ENCODE measurements at regions not wholly inside any gene's neighbourhood (a gene's known extent, or its start where the extent isn't known, plus 50 kb on each side); places are given as distances from the start of the nearest gene placed in this dataset.

DNA sequence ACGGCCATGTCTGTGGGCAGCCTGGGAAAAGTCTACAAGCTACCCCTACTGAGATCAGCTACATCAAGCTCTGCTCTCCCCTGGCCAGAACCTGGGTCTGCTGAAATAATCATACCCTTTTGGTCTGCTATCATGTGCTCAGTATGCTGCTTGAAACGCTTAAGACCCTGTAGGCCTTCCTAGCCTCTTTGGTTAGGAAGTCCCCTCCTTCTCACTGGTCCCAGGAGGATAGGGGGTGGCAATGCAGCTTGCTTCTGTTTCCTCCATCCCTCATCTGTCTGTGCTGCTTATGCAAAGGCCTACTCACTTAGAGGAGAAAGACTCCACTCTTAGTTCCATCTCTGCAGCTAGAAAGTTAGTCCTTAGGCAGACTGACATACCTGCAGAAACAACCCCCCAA is 118.2 kb upstream of the RASGRP1 start:
- H3K9me2 ChIP-seq (ENCODE audit: insufficient read depth, low read length) = no peaks in the 10 kb centered on the region
- POLR2A ChIA-PET = interaction anchor here (0.5 to 1.5 kb wide), 6 partner anchors 10 to 228 kb away, joined by 3 to 11 read pairs (median 4); partner anchors contain the start of genes FAM98B and RASGRP1
- no peaks in the 10 kb centered on the region for H3K9me3 ChIP-seq (ENCODE audit: low read length)
- TF ChIP-seq, protein P1, sequence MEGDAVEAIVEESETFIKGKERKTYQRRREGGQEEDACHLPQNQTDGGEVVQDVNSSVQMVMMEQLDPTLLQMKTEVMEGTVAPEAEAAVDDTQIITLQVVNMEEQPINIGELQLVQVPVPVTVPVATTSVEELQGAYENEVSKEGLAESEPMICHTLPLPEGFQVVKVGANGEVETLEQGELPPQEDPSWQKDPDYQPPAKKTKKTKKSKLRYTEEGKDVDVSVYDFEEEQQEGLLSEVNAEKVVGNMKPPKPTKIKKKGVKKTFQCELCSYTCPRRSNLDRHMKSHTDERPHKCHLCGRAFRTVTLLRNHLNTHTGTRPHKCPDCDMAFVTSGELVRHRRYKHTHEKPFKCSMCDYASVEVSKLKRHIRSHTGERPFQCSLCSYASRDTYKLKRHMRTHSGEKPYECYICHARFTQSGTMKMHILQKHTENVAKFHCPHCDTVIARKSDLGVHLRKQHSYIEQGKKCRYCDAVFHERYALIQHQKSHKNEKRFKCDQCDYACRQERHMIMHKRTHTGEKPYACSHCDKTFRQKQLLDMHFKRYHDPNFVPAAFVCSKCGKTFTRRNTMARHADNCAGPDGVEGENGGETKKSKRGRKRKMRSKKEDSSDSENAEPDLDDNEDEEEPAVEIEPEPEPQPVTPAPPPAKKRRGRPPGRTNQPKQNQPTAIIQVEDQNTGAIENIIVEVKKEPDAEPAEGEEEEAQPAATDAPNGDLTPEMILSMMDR (conservative IDR thresholded peaks at IDR 0.05; ENCODE audit: low read length) = no peak
- no peak for TF ChIP-seq EZH2phosphoT487 (IDR thresholded peaks at IDR 0.05; ENCODE audit: borderline replicate concordance, low read depth, low read length)
- peaks cover 14% of the 10 kb centered on the region for H3K4me1 ChIP-seq (ENCODE audit: insufficient read depth, low read length, poor library complexity, severe bottlenecking)
- H2AFZ ChIP-seq (ENCODE audit: low read length) = peak overlapping the region; percentile 66; the same call in 1 of the 2 replicates
- H3K4me2 ChIP-seq (ENCODE audit: low read length) = peak overlapping the region; percentile 14; the same call in 1 of the 2 replicates
- BruUV-seq (replicated peaks) = no TSS peak
- H3K79me2 ChIP-seq (ENCODE audit: insufficient read depth, low read depth, low read length) = no peaks in the 10 kb centered on the region
- H4K20me1 ChIP-seq (ENCODE audit: insufficient read depth, low read length) = no peaks in the 10 kb centered on the region
- no peak overlapping the region for H3K27ac ChIP-seq (ENCODE audit: low read depth, low read length, poor library complexity, severe bottlenecking)
- CTCF ChIA-PET (ENCODE audit: unreplicated experiment) = interaction anchor here (1.0 to 3.0 kb wide), 4 partner anchors 10 to 243 kb away, joined by 3 to 20 read pairs (median 10); partner anchors contain the start of gene RASGRP1
- intact Hi-C loops (cut with micrococcal nuclease; ENCODE audit: unreplicated experiment) = loop anchor here (1.0 kb wide), 2 partner anchors 119 to 209 kb away; partner anchors contain the start of gene RASGRP1
- H3K4me3 ChIP-seq (ENCODE audit: low read depth, low read length, poor library complexity, severe bottlenecking) = no peak overlapping the region
- H3K36me3 ChIP-seq (ENCODE audit: insufficient read depth, low read length) = no peaks in the 10 kb centered on the region
- DNase-seq (ENCODE audit: low spot score) = peak; percentile 44

DNA sequence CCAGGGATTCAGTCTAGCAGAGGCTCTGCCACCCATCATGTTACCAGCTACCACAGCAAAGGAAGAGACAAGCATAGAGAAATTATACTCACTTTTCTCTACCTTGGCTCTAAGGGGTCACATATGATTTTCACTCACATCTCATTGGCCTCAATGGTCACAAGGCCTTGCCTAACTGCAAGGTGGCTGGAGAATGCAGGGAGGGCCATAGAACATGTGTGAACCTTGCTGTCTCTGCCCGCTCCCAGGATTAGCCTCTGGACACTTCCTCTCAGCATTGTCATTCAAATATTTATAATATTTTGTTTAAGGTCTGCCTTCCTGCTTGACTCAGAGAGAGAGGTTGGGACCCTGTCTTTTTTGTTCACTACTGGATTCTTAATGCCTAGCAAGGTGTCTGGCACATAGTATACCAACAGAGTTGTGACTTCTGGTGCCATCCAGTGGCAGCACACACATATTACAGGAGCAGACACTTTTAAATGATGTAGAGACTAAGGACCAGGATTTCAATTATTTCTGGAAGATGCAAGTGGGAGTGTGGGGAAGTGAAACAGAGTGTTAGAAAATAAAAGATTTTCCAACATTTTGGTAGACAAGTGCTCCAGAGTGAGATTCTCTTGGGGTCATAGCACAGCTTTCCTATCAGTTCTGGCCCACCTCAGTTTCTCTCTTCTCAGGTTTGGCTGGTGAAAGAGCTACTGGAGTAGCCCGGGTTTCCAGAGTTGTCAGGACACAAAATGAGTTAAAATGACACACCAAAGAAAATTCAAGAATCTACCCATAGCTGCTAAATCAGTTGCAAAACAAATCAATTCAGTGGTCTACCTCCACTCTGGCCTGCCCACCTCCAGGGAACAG is 119.0 kb upstream of the RASGRP1 start:
- Histone ChIP-seq H3K9me3 (ENCODE audit: low read length) (no peaks in the 10 kb centered on the region), H3K79me2 (ENCODE audit: insufficient read depth, low read depth, low read length) (no peaks in the 10 kb centered on the region), H4K20me1 (ENCODE audit: insufficient read depth, low read length) (no peaks in the 10 kb centered on the region), H2AFZ (ENCODE audit: low read length) (peak overlapping the region; percentile 66; the same call in 1 of the 2 replicates), H3K4me2 (ENCODE audit: low read length) (0 out of 2 replicates have a peak overlapping the region, but pooled peaks have one; percentile 14), H3K4me1 (ENCODE audit: insufficient read depth, low read length, poor library complexity, severe bottlenecking) (peaks cover 18% of the 10 kb centered on the region), H3K27ac (ENCODE audit: low read depth, low read length, poor library complexity, severe bottlenecking) (no peak overlapping the region), H3K36me3 (ENCODE audit: insufficient read depth, low read length) (no peaks in the 10 kb centered on the region), H3K9me2 (ENCODE audit: insufficient read depth, low read length) (no peaks in the 10 kb centered on the region), H3K4me3 (ENCODE audit: low read depth, low read length, poor library complexity, severe bottlenecking) (no peak overlapping the region)
- TF ChIP-seq, protein P1 (conservative IDR thresholded peaks at IDR 0.05; ENCODE audit: low read length) = peak; percentile 99
- TF ChIP-seq EZH2phosphoT487 (IDR thresholded peaks at IDR 0.05; ENCODE audit: borderline replicate concordance, low read depth, low read length) = no peak
- CTCF ChIA-PET (ENCODE audit: unreplicated experiment) = interaction anchor here (1.2 to 3.0 kb wide), 4 partner anchors 11 to 243 kb away, joined by 3 to 20 read pairs (median 10); partner anchors contain the start of gene RASGRP1
- peak; percentile 85 for DNase-seq (ENCODE audit: low spot score)
- intact Hi-C loops (cut with micrococcal nuclease; ENCODE audit: unreplicated experiment) = loop anchor here (1.0 kb wide), 2 partner anchors 119 to 209 kb away; partner anchors contain the start of gene RASGRP1
- POLR2A ChIA-PET = interaction anchor here (1.0 to 1.5 kb wide), 6 partner anchors 11 to 229 kb away, joined by 3 to 11 read pairs (median 4); partner anchors contain the start of genes FAM98B and RASGRP1
- no TSS peak for BruUV-seq (replicated peaks)

All from OCI-LY7 (cell line).